ENCODE measurements at regions not wholly inside any gene's neighbourhood (a gene's known extent, or its start where the extent isn't known, plus 50 kb on each side); places are given as distances from the start of the nearest gene placed in this dataset.
"Not testable (repeated sequence)": the region's sequence is repeated elsewhere in the genome, so short reads cannot be mapped to it uniquely, and the experiment has no call there.

- no peak for TF ChIP-seq CTCF (conservative IDR thresholded peaks at IDR 0.05; ENCODE audit: low read depth, low read length)
- no peak for DNase-seq (ENCODE audit: low read depth)
- H3K4me3 ChIP-seq (ENCODE audit: low read depth, low read length) = no peak overlapping the region
These were observed 201.7 kb downstream of the BUB3 start for GRCh38 chr10:123355748-123356481.

- H3K4me3 ChIP-seq (ENCODE audit: low read depth, low read length) = no peak overlapping the region
- no peak for TF ChIP-seq CTCF (conservative IDR thresholded peaks at IDR 0.05; ENCODE audit: low read depth, low read length)
- DNase-seq (ENCODE audit: low read depth) = no peak
These were observed 202.6 kb downstream of the BUB3 start for GRCh38 chr10:123356799-123357198.

GRCh38 chr10:123357421-123357930 lies 203.3 kb downstream of the BUB3 start:
- no peak for TF ChIP-seq CTCF (conservative IDR thresholded peaks at IDR 0.05; ENCODE audit: low read depth, low read length)
- no peak overlapping the region for H3K4me3 ChIP-seq (ENCODE audit: low read depth, low read length)
- DNase-seq (ENCODE audit: low read depth) = no peak

GRCh38 chr10:123359539-123359938 lies 205.3 kb downstream of the BUB3 start:
- H3K4me3 ChIP-seq (ENCODE audit: low read depth, low read length) = no peak overlapping the region
- no peak for DNase-seq (ENCODE audit: low read depth)
- TF ChIP-seq CTCF (conservative IDR thresholded peaks at IDR 0.05; ENCODE audit: low read depth, low read length) = no peak

- no peak for TF ChIP-seq CTCF (conservative IDR thresholded peaks at IDR 0.05; ENCODE audit: low read depth, low read length)
- DNase-seq (ENCODE audit: low read depth) = no peak
These were observed 207.6 kb downstream of the BUB3 start for GRCh38 chr10:123361832-123362231.

GRCh38 chr10:123367195-123367594 lies 213.0 kb downstream of the BUB3 start:
- DNase-seq (ENCODE audit: low read depth) = no peak
- no peak for TF ChIP-seq CTCF (conservative IDR thresholded peaks at IDR 0.05; ENCODE audit: low read depth, low read length)
- H3K4me3 ChIP-seq (ENCODE audit: low read depth, low read length) = no peak overlapping the region

More at GRCh38 chr10:123361832-123362231, 207.6 kb downstream of the BUB3 start:
- H3K4me3 ChIP-seq (ENCODE audit: low read depth, low read length) = no peak overlapping the region

- H3K4me3 ChIP-seq (ENCODE audit: low read depth, low read length); DNase-seq (ENCODE audit: low read depth): not testable (repeated sequence)
These were observed 217.4 kb downstream of the BUB3 start for GRCh38 chr10:123371626-123372025.

All from epithelial cell of proximal tubule (primary cell).